B cell (primary cell): ENCODE measurements at regions not wholly inside any gene's neighbourhood (a gene's known extent, or its start where the extent isn't known, plus 50 kb on each side); places are given as distances from the start of the nearest gene placed in this dataset.

Experiments
- ATAC-seq: fragments of 200-7000 bp; cut with Tn5 transposase; one replicate; pipeline ENCODE4 v1.10.0; 2021; ENCODE audit warnings: low read depth, mild to moderate bottlenecking, moderate number of reproducible peaks, moderate library complexity
- CTCF ChIA-PET: fragments of 350-600 bp; sonication (Branson Sonifier 250); formaldehyde crosslinking; loops from one replicate; lab custom pipeline; 2021; ENCODE audit warnings: antibody characterized with exemption, inconsistent platforms; lab: Charles Lee
- POLR2A ChIA-PET: fragments of 350-600 bp; sonication (Branson Sonifier 250); formaldehyde crosslinking; loops from one replicate; lab custom pipeline; 2021; ENCODE audit warnings: antibody characterized with exemption; lab: Charles Lee
- DNase-seq: peaks from one replicate; pipeline ENCODE4 v3.0.0; 2013
- H2AFZ ChIP-seq: 2 replicates; pipeline ENCODE4 v1.6.1; 2012; ENCODE audit warnings: mild to moderate bottlenecking, low read depth, low read length; ENCODE audit not compliant: insufficient read depth, poor library complexity, severe bottlenecking
- H3K27ac ChIP-seq, 2 donors: 1 replicate in 1 of 2; 2 replicates in 1 of 2; pipeline ENCODE4 v1.5.1; 2012 to 2013; ENCODE audit warnings: low read length in 2 of 2, mild to moderate bottlenecking in 2 of 2, moderate library complexity in 1 of 2
- H3K27me3 ChIP-seq, 4 experiments: fragments of 200-600 bp in 1 of 4; sonication (generic) in 1 of 4; replicated peaks in 1 of 4; 1 replicate in 2 of 4; 2 replicates in 2 of 4; pipeline versions ENCODE4 v1.6.1 to v1.7.0; 2013 to 2016; ENCODE audit warnings: low read length in 3 of 4, mild to moderate bottlenecking in 2 of 4, mixed read lengths in 1 of 4, moderate library complexity in 1 of 4; ENCODE audit not compliant: insufficient read depth in 4 of 4, control insufficient read depth in 3 of 4; ENCODE audit errors: control extremely low read depth in 1 of 4
- H3K36me3 ChIP-seq, 2 experiments: replicated peaks in 1 of 2; 1 replicate in 1 of 2; 2 replicates in 1 of 2; pipeline versions ENCODE4 v1.6.1 to v1.7.1; 2013; ENCODE audit warnings: low read length in 1 of 2; ENCODE audit not compliant: insufficient read depth in 2 of 2, control insufficient read depth in 1 of 2; ENCODE audit errors: control extremely low read depth in 1 of 2, extremely low read depth in 1 of 2
- H3K4me1 ChIP-seq, 2 donors: fragments of 200-600 bp in 1 of 2; sonication (generic) in 1 of 2; 1 replicate in 1 of 2; 2 replicates in 1 of 2; pipeline versions ENCODE4 v1.5.1 to v1.6.1; 2013 to 2017; ENCODE audit warnings: low read length in 2 of 2; ENCODE audit not compliant: control insufficient read depth in 2 of 2, insufficient read depth in 2 of 2
- H3K4me2 ChIP-seq: replicated peaks from 2 replicates; pipeline ENCODE3; 2012; ENCODE audit warnings: mild to moderate bottlenecking, low read depth, low read length; ENCODE audit not compliant: poor library complexity, severe bottlenecking
- H3K4me3 ChIP-seq, 5 experiments: fragments of 200-600 bp in 1 of 5; sonication (generic) in 1 of 5; 1 replicate in 3 of 5; 2 replicates in 2 of 5; pipeline versions ENCODE4 v1.5.1 to v1.7.0; 2011 to 2016; ENCODE audit warnings: low read length in 4 of 5, mild to moderate bottlenecking in 4 of 5, low read depth in 2 of 5, control low read depth in 1 of 5, moderate library complexity in 1 of 5; ENCODE audit not compliant: insufficient read depth in 1 of 5; ENCODE audit errors: control extremely low read depth in 1 of 5, extremely low read depth in 1 of 5
- H3K79me2 ChIP-seq: fragments of 200-600 bp; sonication (generic); one replicate; pipeline ENCODE4 v1.6.0; 2016; ENCODE audit warnings: low read length; ENCODE audit not compliant: control insufficient read depth, insufficient read depth
- H3K9ac ChIP-seq: fragments of 200-600 bp; sonication (generic); 2 replicates; pipeline ENCODE4 v1.6.1; 2017; ENCODE audit warnings: mild to moderate bottlenecking, low read length, moderate library complexity
- H3K9me3 ChIP-seq, 3 donors: one replicate each; pipeline versions ENCODE4 v1.6.1 to v1.7.1; 2013; ENCODE audit warnings: low read length in 2 of 3; ENCODE audit not compliant: control insufficient read depth in 2 of 3, insufficient read depth in 1 of 3; ENCODE audit errors: control extremely low read depth in 1 of 3
- H4K20me1 ChIP-seq: 2 replicates; pipeline ENCODE4 v1.6.0; 2012; ENCODE audit warnings: mild to moderate bottlenecking, low read length; ENCODE audit not compliant: insufficient read depth, control insufficient read depth, poor library complexity, severe bottlenecking
- H3K27ac Mint-ChIP-seq: one replicate; pipeline ENCODE4 v1.8.0; 2021; ENCODE audit warnings: mixed read lengths
- H3K27me3 Mint-ChIP-seq: one replicate; pipeline ENCODE4 v1.8.0; 2021; ENCODE audit warnings: mixed read lengths
- H3K4me1 Mint-ChIP-seq: one replicate; pipeline ENCODE4 v1.8.0; 2021; ENCODE audit warnings: mixed read lengths
- H3K4me3 Mint-ChIP-seq: one replicate; pipeline ENCODE4 v1.8.0; 2021; ENCODE audit warnings: mixed read lengths
- H3K9me3 Mint-ChIP-seq: one replicate; pipeline ENCODE4 v1.8.0; 2022; ENCODE audit warnings: mixed read lengths; ENCODE audit not compliant: insufficient read depth
- CTCF ChIP-seq: fragments of 200-600 bp; IDR thresholded peaks from one replicate; pipeline ENCODE4 v1.8.0; 2022; ENCODE audit warnings: antibody characterized with exemption, mild to moderate bottlenecking
- EZH2 ChIP-seq: IDR thresholded peaks from 2 replicates; pipeline ENCODE4 v1.6.1; 2012; ENCODE audit warnings: borderline replicate concordance, low read depth, mild to moderate bottlenecking, moderate library complexity, low read length; ENCODE audit not compliant: insufficient read depth, poor library complexity, severe bottlenecking
- WGBS: methylation state at CpG from one replicate; pipeline ENCODE4 v1.1.5; 2013; ENCODE audit warnings: missing lambda C conversion rate; ENCODE audit not compliant: insufficient coverage; 5-methylcytosine and 5-hydroxymethylcytosine counted together
- intact Hi-C: fragments of 100-400 bp; cut with micrococcal nuclease; formaldehyde crosslinking; loops from one replicate; pipeline ENCODE4 v1.10.0; 2022

- WGBS, result 99% methylated on average over 32 of the region's 39 CpGs
- no peak for ATAC-seq
- H3K9ac ChIP-seq, result no peak overlapping the region
- ChIA-PET CTCF (no interaction called here), POLR2A (no interaction called here)
- peaks cover 2% of the 10 kb centered on the region for H3K9me3 Mint-ChIP-seq
- H3K4me3 Mint-ChIP-seq, result no peak overlapping the region
- no peak overlapping the region for H2AFZ ChIP-seq
- no peaks in the 10 kb centered on the region for H3K79me2 ChIP-seq
- H3K27ac Mint-ChIP-seq, result no peak overlapping the region
- peaks cover 0 to 3% (median 0%) of the 10 kb centered on the region in 3 donors for H3K9me3 ChIP-seq
- no peak overlapping the region for H3K4me2 ChIP-seq
- H3K4me1 Mint-ChIP-seq, result no peaks in the 10 kb centered on the region
- no peaks in the 10 kb centered on the region for H3K4me1 ChIP-seq
- TF ChIP-seq EZH2, result no peak
- TF ChIP-seq CTCF, result no peak
- no peaks in the 10 kb centered on the region for H3K27me3 Mint-ChIP-seq
- intact Hi-C loops, result no loop called here
- H3K36me3 ChIP-seq, result no peaks in the 10 kb centered on the region
- DNase-seq, result no peak
- no peaks in the 10 kb centered on the region for H4K20me1 ChIP-seq
- H3K27ac ChIP-seq, result no peak overlapping the region
- H3K4me3 ChIP-seq, result no peak overlapping the region
- peaks cover 0 to 9% (median 0%) of the 10 kb centered on the region in 4 experiments for H3K27me3 ChIP-seq
Measured at GRCh38 chr9:580652-581342, 260.7 kb upstream of the DMRT1 start.

GRCh38 chr9:581673-582497, 259.6 kb upstream of the DMRT1 start:
- no peak overlapping the region for H3K27ac ChIP-seq
- H3K27me3 ChIP-seq, result peaks cover 0 to 9% (median 0%) of the 10 kb centered on the region in 4 experiments
- 86% methylated on average over 3 of the region's 7 CpGs for WGBS
- H3K9me3 ChIP-seq, result peaks cover 0 to 3% (median 0%) of the 10 kb centered on the region in 3 donors
- no peak overlapping the region for H3K4me2 ChIP-seq
- no peaks in the 10 kb centered on the region for H4K20me1 ChIP-seq
- intact Hi-C loops, result no loop called here
- H2AFZ ChIP-seq, result no peak overlapping the region
- H3K36me3 ChIP-seq, result no peaks in the 10 kb centered on the region
- TF ChIP-seq EZH2, result no peak
- CTCF ChIA-PET, result no interaction called here
- Mint-ChIP-seq H3K4me3 (no peak overlapping the region), H3K27ac (no peak overlapping the region), H3K4me1 (no peaks in the 10 kb centered on the region), H3K9me3 (peaks cover under 1% of the 10 kb centered on the region), H3K27me3 (no peaks in the 10 kb centered on the region)
- no peaks in the 10 kb centered on the region for H3K4me1 ChIP-seq
- ATAC-seq (no peak), DNase-seq (no peak)
- H3K9ac ChIP-seq, result no peak overlapping the region
- POLR2A ChIA-PET, result no interaction called here
- H3K4me3 ChIP-seq, result no peak overlapping the region
- H3K79me2 ChIP-seq, result no peaks in the 10 kb centered on the region
